WTC11 (cell line): ENCODE measurements at regions not wholly inside any gene's neighbourhood (a gene's known extent, or its start where the extent isn't known, plus 50 kb on each side); places are given as distances from the start of the nearest gene placed in this dataset.
"Not testable (repeated sequence)": the region's sequence is repeated elsewhere in the genome, so short reads cannot be mapped to it uniquely, and the experiment has no call there.

Experiments
- ATAC-seq: fragments of 200-7000 bp; cut with Tn5 transposase; 2 replicates; pipeline ENCODE4 v1.10.0; 2021; ENCODE audit warnings: mild to moderate bottlenecking, moderate library complexity
- CTCF ChIA-PET: fragments of 300-600 bp; sonication (Branson Sonifier 250); formaldehyde crosslinking; loops from one replicate; lab custom pipeline; 2021; ENCODE audit warnings: antibody characterized with exemption; lab: Charles Lee
- POLR2A ChIA-PET: fragments of 350-600 bp; sonication (Branson Sonifier 250); formaldehyde crosslinking; loops from one replicate; lab custom pipeline; 2021; ENCODE audit warnings: antibody characterized with exemption; lab: Charles Lee
- DNase-seq: peaks from one replicate; pipeline ENCODE4 v3.0.0; 2021; ENCODE audit warnings: low spot score
- H3K27ac Mint-ChIP-seq: 2 replicates; pipeline ENCODE4 v1.8.0; 2021; ENCODE audit warnings: mixed read lengths
- H3K27me3 Mint-ChIP-seq: 2 replicates; pipeline ENCODE4 v1.8.0; 2021; ENCODE audit warnings: low read depth, mild to moderate bottlenecking, moderate library complexity, mixed read lengths
- H3K36me3 Mint-ChIP-seq: 2 replicates; pipeline ENCODE4 v1.8.0; 2021; ENCODE audit warnings: mixed read lengths
- H3K4me1 Mint-ChIP-seq: 2 replicates; pipeline ENCODE4 v1.8.0; 2022; ENCODE audit warnings: mixed read lengths
- H3K4me3 Mint-ChIP-seq: 2 replicates; pipeline ENCODE4 v1.8.0; 2021; ENCODE audit warnings: mild to moderate bottlenecking, moderate library complexity, mixed read lengths
- H3K9me3 Mint-ChIP-seq: 2 replicates; pipeline ENCODE4 v1.8.0; 2021; ENCODE audit warnings: mixed read lengths
- ATF3 ChIP-seq: sonication (generic); formaldehyde crosslinking; conservative IDR thresholded peaks from 2 replicates; pipeline ENCODE4 v1.8.1; 2022; ENCODE audit warnings: mild to moderate bottlenecking, missing genetic modification reagents
- CREM ChIP-seq: sonication (generic); formaldehyde crosslinking; IDR thresholded peaks from 2 replicates; pipeline ENCODE4 v1.8.1; 2022; ENCODE audit warnings: mild to moderate bottlenecking, missing genetic modification reagents, moderate library complexity
- ERG ChIP-seq: fragments of 250-450 bp; sonication (Bioruptor Pico); IDR thresholded peaks from 2 replicates; pipeline ENCODE4 v1.8.0; 2021; ENCODE audit warnings: mild to moderate bottlenecking
- FOXJ3 ChIP-seq: sonication (generic); formaldehyde crosslinking; IDR thresholded peaks from 2 replicates; pipeline ENCODE4 v1.9.0; 2021; ENCODE audit warnings: missing genetic modification reagents, mild to moderate bottlenecking, borderline replicate concordance
- FOXP4 ChIP-seq: sonication (generic); formaldehyde crosslinking; IDR thresholded peaks from 2 replicates; pipeline ENCODE4 v1.8.0; 2022; ENCODE audit warnings: mild to moderate bottlenecking, missing genetic modification reagents
- IRF2 ChIP-seq: sonication (generic); formaldehyde crosslinking; IDR thresholded peaks from 2 replicates; pipeline ENCODE4 v1.8.0; 2022; ENCODE audit warnings: low read depth, missing genetic modification reagents, borderline replicate concordance
- JUN ChIP-seq: sonication (generic); formaldehyde crosslinking; IDR thresholded peaks from 2 replicates; pipeline ENCODE4 v1.8.0; 2023; ENCODE audit warnings: mild to moderate bottlenecking, missing genetic modification reagents
- KAT7 ChIP-seq: sonication (generic); formaldehyde crosslinking; IDR thresholded peaks from 2 replicates; pipeline ENCODE4 v1.8.1; 2023; ENCODE audit warnings: missing genetic modification reagents, mild to moderate bottlenecking, borderline replicate concordance
- MYBL2 ChIP-seq: sonication (generic); formaldehyde crosslinking; IDR thresholded peaks from 2 replicates; pipeline ENCODE4 v1.8.1; 2023; ENCODE audit warnings: mild to moderate bottlenecking, moderate library complexity, missing genetic modification reagents
- NFATC4 ChIP-seq: fragments of 250-450 bp; sonication (Bioruptor Pico); IDR thresholded peaks from 2 replicates; pipeline ENCODE4 v1.9.0; 2021; ENCODE audit warnings: mild to moderate bottlenecking
- SMAD4 ChIP-seq: sonication (generic); formaldehyde crosslinking; IDR thresholded peaks from 2 replicates; pipeline ENCODE4 v1.8.0; 2022; ENCODE audit warnings: mild to moderate bottlenecking, missing genetic modification reagents
- SP1 ChIP-seq: sonication (generic); formaldehyde crosslinking; conservative IDR thresholded peaks from 2 replicates; pipeline ENCODE4 v1.8.1; 2022; ENCODE audit warnings: missing genetic modification reagents
- TCF7 ChIP-seq: sonication (generic); formaldehyde crosslinking; IDR thresholded peaks from 2 replicates; pipeline ENCODE4 v1.8.0; 2022; ENCODE audit warnings: mild to moderate bottlenecking, low read depth, missing genetic modification reagents, moderate library complexity
- TP53 ChIP-seq: sonication (generic); formaldehyde crosslinking; IDR thresholded peaks from 2 replicates; pipeline ENCODE4 v1.8.1; 2023; ENCODE audit warnings: mild to moderate bottlenecking, missing genetic modification reagents
- USF1 ChIP-seq: sonication (generic); formaldehyde crosslinking; IDR thresholded peaks from 2 replicates; pipeline ENCODE4 v1.8.0; 2022; ENCODE audit warnings: mild to moderate bottlenecking, missing genetic modification reagents
- ZBTB43 ChIP-seq: sonication (generic); formaldehyde crosslinking; IDR thresholded peaks from 2 replicates; pipeline ENCODE4 v1.8.1; 2023; ENCODE audit warnings: mild to moderate bottlenecking, missing genetic modification reagents
- ZNF317 ChIP-seq: sonication (generic); formaldehyde crosslinking; IDR thresholded peaks from 2 replicates; pipeline ENCODE4 v1.8.1; 2023; ENCODE audit warnings: low read depth, mild to moderate bottlenecking, moderate library complexity, missing genetic modification reagents, borderline replicate concordance
- ZNF671 ChIP-seq: fragments of 250-450 bp; sonication (Bioruptor Pico); IDR thresholded peaks from 2 replicates; pipeline ENCODE4 v1.8.0; 2021; ENCODE audit warnings: mild to moderate bottlenecking

- ATAC-seq (no peak), DNase-seq (no peak)
- no peak overlapping the region for H3K4me3 Mint-ChIP-seq
- ChIA-PET POLR2A (no interaction called here), CTCF (no interaction called here)
- H3K9me3 Mint-ChIP-seq: peaks cover 6% of the 10 kb centered on the region
- H3K36me3 Mint-ChIP-seq: no peaks in the 10 kb centered on the region
- no peak overlapping the region for H3K27ac Mint-ChIP-seq
- no peak for TF ChIP-seq ATF3 (CRISPR knock-in tag)
- TF ChIP-seq SP1: no peak
- no peak for TF ChIP-seq ZNF317
- TF ChIP-seq FOXJ3 (CRISPR knock-in tag): no peak
- no peak for TF ChIP-seq ERG
- TF ChIP-seq USF1 (CRISPR knock-in tag): no peak
- TF ChIP-seq FOXP4 (CRISPR knock-in tag): no peak
- TF ChIP-seq KAT7: no peak
- TF ChIP-seq ZBTB43 (CRISPR knock-in tag): no peak
- TF ChIP-seq, all 79 proteins: peak for 0
- peaks cover 6% of the 10 kb centered on the region for H3K4me1 Mint-ChIP-seq
- H3K27me3 Mint-ChIP-seq: no peaks in the 10 kb centered on the region; the same call in 1 of the 2 replicates
These were observed 249.7 kb upstream of the DLGAP1 start for GRCh38 chr18:4704781-4705180.

GRCh38 chr18:4691836-4692235 lies 236.7 kb upstream of the DLGAP1 start:
- Mint-ChIP-seq H3K27me3 (peaks cover 4% of the 10 kb centered on the region; the same call in 1 of the 2 replicates), H3K27ac (no peak overlapping the region), H3K9me3 (peaks cover 60% of the 10 kb centered on the region), H3K4me1 (0 out of 2 replicates have a peak, but pooled peaks cover under 1% of the 10 kb centered on the region), H3K36me3 (peaks cover 24% of the 10 kb centered on the region), H3K4me3 (no peak overlapping the region)
- POLR2A ChIA-PET: no interaction called here
- no peak for TF ChIP-seq JUN (CRISPR knock-in tag)
- no peak for TF ChIP-seq MYBL2 (CRISPR knock-in tag)
- CTCF ChIA-PET: no interaction called here
- ATAC-seq: no peak
- DNase-seq: no peak

- H3K4me1 Mint-ChIP-seq, H3K4me3 Mint-ChIP-seq, POLR2A ChIA-PET, ATAC-seq, H3K27me3 Mint-ChIP-seq, H3K36me3 Mint-ChIP-seq, CTCF ChIA-PET, H3K27ac Mint-ChIP-seq, DNase-seq: not testable (repeated sequence)
- peaks cover 28% of the 10 kb centered on the region; the same call in 1 of the 2 replicates for H3K9me3 Mint-ChIP-seq
These were observed 223.6 kb upstream of the DLGAP1 start for GRCh38 chr18:4678685-4679084.

GRCh38 chr18:4677006-4677405 lies 221.9 kb upstream of the DLGAP1 start:
- TF ChIP-seq ATF3 (CRISPR knock-in tag) (no peak), IRF2 (CRISPR knock-in tag) (no peak), ZNF671 (no peak), SMAD4 (CRISPR knock-in tag) (no peak), TP53 (CRISPR knock-in tag) (no peak), TCF7 (no peak), CREM (no peak), NFATC4 (CRISPR knock-in tag) (no peak), USF1 (CRISPR knock-in tag) (no peak)
- Mint-ChIP-seq H3K4me1 (peaks cover 6% of the 10 kb centered on the region), H3K27me3 (no peaks in the 10 kb centered on the region; the same call in 1 of the 2 replicates), H3K27ac (no peak overlapping the region), H3K4me3 (no peak overlapping the region), H3K9me3 (peaks cover 26% of the 10 kb centered on the region; the same call in 1 of the 2 replicates), H3K36me3 (no peaks in the 10 kb centered on the region)
- ChIA-PET CTCF (no interaction called here), POLR2A (no interaction called here)
- DNase-seq (no peak), ATAC-seq (no peak)
